Neural cell (in vitro differentiated cells): ENCODE measurements at regions not wholly inside any gene's neighbourhood (a gene's known extent, or its start where the extent isn't known, plus 50 kb on each side); places are given as distances from the start of the nearest gene placed in this dataset.

Source experiments
- H2AFZ ChIP-seq: fragments of 200-600, 300-800 bp; sonication (generic), shearing (Covaris generic); 2 replicates; pipeline ENCODE4 v1.6.0; 2014; ENCODE audit warnings: low read depth, mild to moderate bottlenecking, antibody characterized with exemption, low read length, moderate library complexity
- H3F3A ChIP-seq: fragments of 200-600 bp; shearing (Covaris generic); 2 replicates; pipeline ENCODE4 v1.6.1; 2016; ENCODE audit warnings: mild to moderate bottlenecking, moderate library complexity, mixed read lengths, antibody characterized with exemption, low read length; ENCODE audit not compliant: insufficient read depth, poor library complexity, severe bottlenecking
- H3K27ac ChIP-seq: fragments of 200-600, 300-800 bp; sonication (generic), shearing (Covaris generic); 2 replicates; pipeline ENCODE4 v1.5.1; 2014; ENCODE audit warnings: mild to moderate bottlenecking, low read length, moderate library complexity
- H3K27me3 ChIP-seq: fragments of 300-800, 200-600 bp; sonication (generic), shearing (Covaris generic); 2 replicates; pipeline ENCODE4 v1.6.0; 2014; ENCODE audit warnings: mild to moderate bottlenecking, low read depth, low read length, moderate library complexity; ENCODE audit not compliant: insufficient read depth
- H3K36me3 ChIP-seq: fragments of 300-800, 200-600 bp; sonication (generic), shearing (Covaris generic); 2 replicates; pipeline ENCODE4 v1.5.1; 2014; ENCODE audit warnings: mild to moderate bottlenecking, antibody characterized with exemption, low read length, moderate library complexity; ENCODE audit not compliant: insufficient read depth
- H3K4me2 ChIP-seq: fragments of 300-800, 200-600 bp; sonication (generic), shearing (Covaris generic); 2 replicates; pipeline ENCODE4 v1.6.0; 2014; ENCODE audit warnings: mild to moderate bottlenecking, low read length
- H3K4me3 ChIP-seq: fragments of 300-800, 200-600 bp; sonication (generic), shearing (Covaris generic); 2 replicates; pipeline ENCODE4 v1.5.1; 2014; ENCODE audit warnings: mild to moderate bottlenecking, low read length, moderate library complexity
- H3K79me2 ChIP-seq: fragments of 200-600 bp; shearing (Covaris generic); replicated peaks from 2 replicates; pipeline ENCODE4 v1.6.0; 2014; ENCODE audit warnings: mild to moderate bottlenecking, low read length, moderate library complexity; ENCODE audit not compliant: insufficient read depth
- H3K9ac ChIP-seq: fragments of 300-800, 200-600 bp; sonication (generic), shearing (Covaris generic); 2 replicates; pipeline ENCODE4 v1.6.1; 2016; ENCODE audit warnings: mild to moderate bottlenecking, low read length, mixed read lengths
- H3K9me2 ChIP-seq: fragments of 200-600 bp; shearing (Covaris generic); 2 replicates; pipeline ENCODE4 v1.6.1; 2016; ENCODE audit warnings: mild to moderate bottlenecking, low read length, mixed read lengths; ENCODE audit not compliant: insufficient read depth
- H3K9me3 ChIP-seq: fragments of 200-600, 300-800 bp; sonication (generic), shearing (Covaris generic); 2 replicates; pipeline ENCODE4 v1.6.1; 2016; ENCODE audit warnings: mild to moderate bottlenecking, mixed run types, low read length, moderate library complexity, mixed read lengths
- H4K20me1 ChIP-seq: fragments of 200-600 bp; shearing (Covaris generic); 2 replicates; pipeline ENCODE4 v1.6.1; 2016; ENCODE audit warnings: mild to moderate bottlenecking, mixed run types; ENCODE audit not compliant: insufficient read depth
- EP300 ChIP-seq: fragments of 450-650 bp; conservative IDR thresholded peaks from 2 replicates; pipeline ENCODE4 v1.6.1; 2014; ENCODE audit warnings: antibody characterized with exemption, mild to moderate bottlenecking, moderate library complexity; ENCODE audit not compliant: poor library complexity, severe bottlenecking
- EZH2 ChIP-seq: fragments of 200-600, 300-800 bp; shearing (Covaris generic), sonication (generic); IDR thresholded peaks from 2 replicates; pipeline ENCODE4 v1.6.1; 2014; ENCODE audit warnings: antibody characterized with exemption, low read length, borderline replicate concordance, mild to moderate bottlenecking; ENCODE audit not compliant: insufficient read depth, poor library complexity, severe bottlenecking
- POLR2AphosphoS5 ChIP-seq: IDR thresholded peaks from 2 replicates; pipeline ENCODE4 v1.6.1; 2012
- RAD21 ChIP-seq: fragments of 450-650 bp; conservative IDR thresholded peaks from 2 replicates; pipeline ENCODE4 v1.6.1; 2014; ENCODE audit warnings: antibody characterized with exemption, mild to moderate bottlenecking, moderate library complexity
- TAF1 ChIP-seq: IDR thresholded peaks from 2 replicates; pipeline ENCODE4 v1.6.1; 2012; ENCODE audit warnings: low read depth
- TF ChIP-seq, protein P1 (sequence below): IDR thresholded peaks from 2 replicates; pipeline ENCODE4 v1.6.1; 2012; ENCODE audit warnings: borderline replicate concordance
- TF ChIP-seq, protein P2 (sequence below): fragments of 450-650 bp; IDR thresholded peaks from 2 replicates; pipeline ENCODE4 v1.5.1; 2014; ENCODE audit warnings: antibody characterized with exemption, mild to moderate bottlenecking, moderate library complexity; ENCODE audit not compliant: poor library complexity, severe bottlenecking

DNA sequence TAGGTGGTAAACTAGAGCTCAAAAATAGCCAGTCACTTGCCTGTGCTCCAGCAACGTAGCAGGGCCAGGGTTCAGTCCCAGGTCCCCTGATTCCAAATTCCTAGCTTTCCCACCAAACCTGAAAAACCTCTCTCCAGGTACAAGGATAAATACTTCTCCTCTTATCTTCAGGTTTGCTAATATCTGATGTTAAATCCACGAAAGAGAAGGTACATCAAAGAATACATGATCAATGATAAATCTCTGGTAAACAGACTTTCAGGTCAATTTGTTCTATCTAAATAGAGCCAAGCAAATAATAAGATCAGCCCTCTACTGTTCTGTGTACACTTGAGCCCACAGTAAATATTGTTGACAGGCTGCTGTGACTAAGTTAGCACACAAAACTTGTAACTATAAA lies 52.1 kb upstream of the AKT3 start:
- Histone ChIP-seq H3K9ac (no peak overlapping the region), H3K4me2 (no peak overlapping the region), H3K27ac (no peak overlapping the region), H3K36me3 (no peaks in the 10 kb centered on the region), H2AFZ (no peak overlapping the region), H3K27me3 (no peaks in the 10 kb centered on the region), H3K9me2 (no peaks in the 10 kb centered on the region), H3K9me3 (no peaks in the 10 kb centered on the region), H3K4me3 (no peak overlapping the region), H3F3A (no peaks in the 10 kb centered on the region), H3K79me2 (no peaks in the 10 kb centered on the region), H4K20me1 (no peaks in the 10 kb centered on the region)
- no peak for TF ChIP-seq POLR2AphosphoS5
- no peak for TF ChIP-seq EP300
- TF ChIP-seq, protein P1, sequence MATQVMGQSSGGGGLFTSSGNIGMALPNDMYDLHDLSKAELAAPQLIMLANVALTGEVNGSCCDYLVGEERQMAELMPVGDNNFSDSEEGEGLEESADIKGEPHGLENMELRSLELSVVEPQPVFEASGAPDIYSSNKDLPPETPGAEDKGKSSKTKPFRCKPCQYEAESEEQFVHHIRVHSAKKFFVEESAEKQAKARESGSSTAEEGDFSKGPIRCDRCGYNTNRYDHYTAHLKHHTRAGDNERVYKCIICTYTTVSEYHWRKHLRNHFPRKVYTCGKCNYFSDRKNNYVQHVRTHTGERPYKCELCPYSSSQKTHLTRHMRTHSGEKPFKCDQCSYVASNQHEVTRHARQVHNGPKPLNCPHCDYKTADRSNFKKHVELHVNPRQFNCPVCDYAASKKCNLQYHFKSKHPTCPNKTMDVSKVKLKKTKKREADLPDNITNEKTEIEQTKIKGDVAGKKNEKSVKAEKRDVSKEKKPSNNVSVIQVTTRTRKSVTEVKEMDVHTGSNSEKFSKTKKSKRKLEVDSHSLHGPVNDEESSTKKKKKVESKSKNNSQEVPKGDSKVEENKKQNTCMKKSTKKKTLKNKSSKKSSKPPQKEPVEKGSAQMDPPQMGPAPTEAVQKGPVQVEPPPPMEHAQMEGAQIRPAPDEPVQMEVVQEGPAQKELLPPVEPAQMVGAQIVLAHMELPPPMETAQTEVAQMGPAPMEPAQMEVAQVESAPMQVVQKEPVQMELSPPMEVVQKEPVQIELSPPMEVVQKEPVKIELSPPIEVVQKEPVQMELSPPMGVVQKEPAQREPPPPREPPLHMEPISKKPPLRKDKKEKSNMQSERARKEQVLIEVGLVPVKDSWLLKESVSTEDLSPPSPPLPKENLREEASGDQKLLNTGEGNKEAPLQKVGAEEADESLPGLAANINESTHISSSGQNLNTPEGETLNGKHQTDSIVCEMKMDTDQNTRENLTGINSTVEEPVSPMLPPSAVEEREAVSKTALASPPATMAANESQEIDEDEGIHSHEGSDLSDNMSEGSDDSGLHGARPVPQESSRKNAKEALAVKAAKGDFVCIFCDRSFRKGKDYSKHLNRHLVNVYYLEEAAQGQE = no peak
- TF ChIP-seq EZH2 = no peak
- no peak for TF ChIP-seq RAD21
- no peak for TF ChIP-seq TAF1
- TF ChIP-seq, protein P2, sequence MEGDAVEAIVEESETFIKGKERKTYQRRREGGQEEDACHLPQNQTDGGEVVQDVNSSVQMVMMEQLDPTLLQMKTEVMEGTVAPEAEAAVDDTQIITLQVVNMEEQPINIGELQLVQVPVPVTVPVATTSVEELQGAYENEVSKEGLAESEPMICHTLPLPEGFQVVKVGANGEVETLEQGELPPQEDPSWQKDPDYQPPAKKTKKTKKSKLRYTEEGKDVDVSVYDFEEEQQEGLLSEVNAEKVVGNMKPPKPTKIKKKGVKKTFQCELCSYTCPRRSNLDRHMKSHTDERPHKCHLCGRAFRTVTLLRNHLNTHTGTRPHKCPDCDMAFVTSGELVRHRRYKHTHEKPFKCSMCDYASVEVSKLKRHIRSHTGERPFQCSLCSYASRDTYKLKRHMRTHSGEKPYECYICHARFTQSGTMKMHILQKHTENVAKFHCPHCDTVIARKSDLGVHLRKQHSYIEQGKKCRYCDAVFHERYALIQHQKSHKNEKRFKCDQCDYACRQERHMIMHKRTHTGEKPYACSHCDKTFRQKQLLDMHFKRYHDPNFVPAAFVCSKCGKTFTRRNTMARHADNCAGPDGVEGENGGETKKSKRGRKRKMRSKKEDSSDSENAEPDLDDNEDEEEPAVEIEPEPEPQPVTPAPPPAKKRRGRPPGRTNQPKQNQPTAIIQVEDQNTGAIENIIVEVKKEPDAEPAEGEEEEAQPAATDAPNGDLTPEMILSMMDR = no peak
